HG03025 (cell line): ENCODE measurements at regions not wholly inside any gene's neighbourhood (a gene's known extent, or its start where the extent isn't known, plus 50 kb on each side); places are given as distances from the start of the nearest gene placed in this dataset.

Experiments
- ATAC-seq: cut with Tn5 transposase; IDR thresholded peaks from one replicate; pipeline ENCODE4 v1.9.1; 2021; ENCODE audit warnings: mild to moderate bottlenecking, moderate library complexity; ENCODE audit not compliant: unreplicated experiment, low FRiP score

DNA sequence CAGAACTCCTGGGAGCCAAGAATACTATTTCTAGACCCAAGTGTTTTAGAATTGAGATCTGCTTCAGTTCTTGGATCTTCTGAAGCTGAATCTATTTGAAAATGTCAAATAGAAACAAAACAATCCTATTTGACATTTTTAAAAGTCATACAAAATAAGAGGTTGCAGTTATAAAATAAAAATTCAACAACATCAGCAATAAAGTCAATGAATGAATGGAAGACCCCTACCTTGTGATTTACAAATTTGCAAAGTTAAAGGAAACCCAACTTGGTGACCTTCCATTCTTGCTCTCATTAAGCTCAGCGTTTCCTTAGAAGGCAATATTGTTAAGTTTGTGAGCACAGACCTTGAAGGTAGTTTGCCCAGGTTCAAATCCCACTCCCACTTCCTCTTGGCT lies 531.8 kb upstream of the TENM3 start:
- no peak for ATAC-seq

DNA sequence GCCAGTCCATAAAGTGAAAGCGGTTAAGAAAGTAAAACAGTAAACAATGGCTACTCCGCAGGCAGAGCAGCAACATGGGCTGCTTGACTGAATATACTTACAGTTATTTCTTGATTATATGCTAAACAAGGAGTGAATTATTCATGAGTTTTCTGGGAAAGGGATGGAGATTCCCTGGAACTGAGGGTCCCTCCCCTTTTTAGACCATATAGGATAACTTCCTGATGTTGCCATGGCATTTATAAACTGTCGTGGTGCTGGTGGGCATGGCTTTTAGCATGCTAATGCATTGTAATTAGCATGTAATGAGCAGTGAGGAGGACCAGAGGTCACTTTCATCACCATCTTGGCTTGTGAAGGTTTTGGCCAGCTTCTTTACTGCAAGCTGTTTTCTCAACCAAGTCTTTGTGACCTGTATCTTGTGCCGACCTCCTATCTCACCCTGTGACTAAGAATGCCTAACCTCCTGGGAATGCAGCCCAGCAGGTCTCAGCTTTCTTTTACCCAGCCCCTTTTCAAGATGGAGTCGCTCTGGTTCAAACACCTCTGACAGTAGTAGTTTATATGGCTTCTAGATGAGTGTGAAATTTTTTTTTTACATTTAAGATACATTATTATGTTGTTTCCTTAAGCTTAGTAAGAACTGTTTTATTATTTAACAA lies 514.8 kb upstream of the TENM3 start:
- ATAC-seq = no peak

DNA sequence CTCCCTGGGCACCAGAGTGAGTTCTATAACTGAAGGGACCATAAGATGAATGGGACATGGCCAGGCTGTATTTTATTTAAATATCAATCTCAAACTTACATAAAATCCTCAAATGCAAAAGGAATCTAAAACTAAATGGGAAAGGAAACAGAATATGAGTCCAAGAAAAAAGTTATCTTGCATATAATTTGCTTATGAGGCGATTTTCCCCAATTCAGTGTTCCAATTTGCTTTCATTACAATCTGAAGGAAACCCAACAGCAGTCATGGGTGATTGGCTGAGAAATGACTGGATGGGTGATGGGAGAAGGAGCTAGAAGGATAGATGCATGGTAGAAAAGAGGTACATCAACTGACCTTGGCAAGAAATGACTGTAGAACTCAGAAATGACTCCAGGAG lies 511.3 kb upstream of the TENM3 start:
- ATAC-seq = no peak

- no peak for ATAC-seq
Observed at GRCh38 chr4:181737744-181738143, 505.5 kb upstream of the TENM3 start.

- no peak for ATAC-seq
Observed at GRCh38 chr4:181739031-181739430, 504.2 kb upstream of the TENM3 start.

DNA sequence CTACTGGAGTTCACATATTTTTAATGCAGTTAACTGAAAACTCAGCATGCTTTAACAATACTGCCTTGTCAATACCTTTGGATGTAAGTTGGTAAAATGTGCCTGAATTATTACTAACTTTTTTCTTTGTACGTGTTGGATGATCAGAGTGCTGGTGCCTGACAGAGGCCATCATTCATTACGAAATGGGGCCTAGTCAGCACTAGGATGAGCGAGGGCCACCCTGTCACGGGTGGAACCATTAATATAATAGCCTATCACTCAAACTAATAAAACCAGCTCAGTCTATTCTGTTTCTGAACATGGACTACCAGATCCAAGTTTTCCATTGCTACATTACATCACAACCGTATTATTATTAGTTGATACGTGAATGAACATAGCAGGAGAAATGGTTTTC lies 501.7 kb upstream of the TENM3 start:
- ATAC-seq = no peak

GRCh38 chr4:181745933-181746625 lies 497.1 kb upstream of the TENM3 start:
- ATAC-seq = no peak

DNA sequence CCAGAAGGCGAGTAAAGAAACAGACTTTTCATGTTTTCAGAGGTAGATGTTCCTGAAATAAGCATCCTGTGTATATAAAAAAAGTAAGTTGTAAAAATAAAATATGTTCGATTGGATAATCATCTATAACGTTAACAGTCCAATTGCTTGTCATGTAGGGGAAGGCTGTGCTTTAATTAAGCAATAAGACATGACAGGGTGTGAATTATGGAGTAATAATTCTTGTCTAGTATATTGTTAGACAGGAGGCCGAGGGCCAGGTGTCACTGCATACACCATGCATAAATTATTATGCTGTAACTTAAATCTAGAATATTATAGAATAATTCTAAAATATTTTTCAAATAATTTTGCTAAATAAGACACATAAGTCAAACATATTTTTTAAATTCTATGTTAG lies 494.6 kb upstream of the TENM3 start:
- no peak for ATAC-seq

- ATAC-seq = no peak
Observed at GRCh38 chr4:181752516-181752915, 490.7 kb upstream of the TENM3 start.

DNA sequence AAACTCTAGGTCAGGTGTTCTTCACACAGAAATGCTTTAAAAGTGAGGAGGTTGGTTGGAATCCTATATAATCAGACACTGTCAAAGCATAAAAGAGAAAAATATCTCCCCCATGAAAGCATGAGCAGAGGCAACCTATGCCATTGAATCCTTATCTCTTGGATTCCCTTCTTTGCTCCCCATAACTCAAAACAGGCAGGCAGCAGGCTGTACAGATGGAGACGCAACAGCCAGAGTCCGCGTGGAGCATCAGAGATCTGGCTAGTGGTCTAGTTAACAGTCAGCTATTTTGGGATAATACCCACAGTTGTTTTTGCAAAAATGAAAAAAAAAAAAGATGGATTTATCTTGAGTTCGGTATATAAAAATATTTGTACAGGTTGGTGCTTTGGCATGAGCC lies 490.0 kb upstream of the TENM3 start:
- no peak for ATAC-seq

GRCh38 chr4:181755846-181756245 lies 487.4 kb upstream of the TENM3 start:
- no peak for ATAC-seq

DNA sequence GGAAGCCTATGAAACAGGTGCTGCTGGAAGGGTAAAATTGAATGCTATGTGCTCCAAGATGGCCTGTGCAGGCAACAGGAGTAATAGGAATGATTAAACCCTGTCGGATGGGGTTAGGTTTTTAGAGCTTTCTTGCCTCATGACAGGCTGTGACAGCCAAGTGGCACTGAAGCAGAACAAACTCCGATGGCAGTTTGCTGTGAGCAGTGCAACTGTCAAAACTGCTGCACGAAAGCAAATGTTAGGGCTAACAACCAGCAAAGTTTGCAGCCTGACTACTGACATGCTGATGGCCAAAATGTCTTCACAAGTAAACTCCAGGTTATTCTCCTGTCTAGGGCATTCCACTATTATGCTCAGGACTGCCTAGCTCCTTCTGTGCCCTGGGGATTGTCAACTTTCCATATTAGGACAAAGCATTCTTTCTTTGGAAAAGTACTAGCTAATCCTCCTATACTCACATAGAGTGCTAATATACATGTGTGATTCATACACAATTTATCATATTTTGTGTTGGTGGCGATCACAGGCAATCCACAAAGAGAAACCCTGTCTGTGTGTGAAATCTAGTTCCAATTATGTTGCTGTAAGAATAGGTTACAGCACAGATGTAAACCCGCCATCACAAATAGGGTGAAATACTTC lies 486.6 kb upstream of the TENM3 start:
- no peak for ATAC-seq

DNA sequence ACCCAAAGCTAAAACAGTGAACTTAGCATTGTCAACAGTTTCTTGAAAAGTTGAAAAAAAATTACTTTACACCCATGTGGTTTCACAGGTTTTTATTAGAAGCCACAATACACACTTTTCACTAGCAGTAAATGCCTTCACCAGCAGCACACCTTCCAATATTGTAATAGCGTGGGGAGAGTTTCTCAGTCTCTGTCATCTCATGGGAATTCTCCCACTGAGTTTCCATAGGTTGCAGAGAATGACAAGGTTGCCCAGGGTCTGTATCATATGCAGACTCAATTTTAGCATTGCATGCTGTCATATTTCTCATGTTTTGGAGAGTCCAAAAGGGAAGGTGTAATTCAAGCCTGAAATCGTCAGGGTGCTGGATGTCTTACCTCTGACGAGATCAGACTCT lies 486.1 kb upstream of the TENM3 start:
- ATAC-seq = no peak

- no peak for ATAC-seq
Observed at GRCh38 chr4:181757910-181758660, 485.1 kb upstream of the TENM3 start.

DNA sequence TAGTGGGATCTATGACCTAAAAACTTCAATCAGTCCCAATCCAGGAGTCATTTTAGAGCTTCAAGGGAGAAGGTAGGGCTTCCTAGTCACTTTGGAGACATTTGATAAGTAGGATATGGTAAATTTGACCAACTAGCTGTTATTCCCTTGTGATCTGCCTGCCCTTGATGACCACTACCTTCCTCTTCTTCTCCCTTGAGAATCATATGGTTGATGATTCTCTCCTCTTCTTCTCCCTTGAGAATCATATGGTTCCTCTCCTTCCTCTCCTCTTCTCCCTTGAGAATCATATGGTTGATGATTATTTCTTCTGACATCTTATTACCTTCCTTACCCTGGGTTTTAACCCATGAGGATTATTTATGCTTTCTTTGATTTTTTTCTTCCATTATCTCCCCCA lies 482.6 kb upstream of the TENM3 start:
- no peak for ATAC-seq

- no peak for ATAC-seq
Observed at GRCh38 chr4:181761156-181761555, 482.0 kb upstream of the TENM3 start.

- ATAC-seq = no peak
Observed at GRCh38 chr4:181766061-181766548, 477.1 kb upstream of the TENM3 start.

- no peak for ATAC-seq
Observed at GRCh38 chr4:181770971-181771370, 472.2 kb upstream of the TENM3 start.

GRCh38 chr4:181775298-181775697 lies 467.9 kb upstream of the TENM3 start:
- ATAC-seq = no peak

- no peak for ATAC-seq
Observed at GRCh38 chr4:181776264-181777054, 466.7 kb upstream of the TENM3 start.
